Mucosa of descending colon (tissue), 3 donors: ENCODE measurements at regions not wholly inside any gene's neighbourhood (a gene's known extent, or its start where the extent isn't known, plus 50 kb on each side); places are given as distances from the start of the nearest gene placed in this dataset.
"Not testable (repeated sequence)": the region's sequence is repeated elsewhere in the genome, so short reads cannot be mapped to it uniquely, and the experiment has no call there.

Experiments used
- ATAC-seq: fragments of 200-7000 bp; cut with Tn5 transposase; one replicate; pipeline ENCODE4 v1.9.1; 2020; ENCODE audit warnings: mild to moderate bottlenecking, moderate library complexity
- DNase-seq, 3 donors: peaks; one replicate each; pipeline ENCODE4 v3.0.0-alpha.2; 2020
- H3K36me3 ChIP-seq: fragments of 200-600 bp; one replicate; pipeline ENCODE4 v1.8.0; 2021; ENCODE audit warnings: low read depth, mild to moderate bottlenecking
- H3K4me1 ChIP-seq: fragments of 200-600 bp; one replicate; pipeline ENCODE4 v1.8.0; 2021; ENCODE audit warnings: low read depth, mild to moderate bottlenecking
- H3K4me3 ChIP-seq: fragments of 200-600 bp; one replicate; pipeline ENCODE4 v1.8.0; 2021; ENCODE audit warnings: mild to moderate bottlenecking
- H3K9me3 ChIP-seq: fragments of 200-600 bp; one replicate; pipeline ENCODE4 v1.8.0; 2021; ENCODE audit warnings: mild to moderate bottlenecking
- intact Hi-C, 2 donors: fragments of 100-400 bp; cut with DNase I in 1 of 2; cut with micrococcal nuclease in 1 of 2; formaldehyde crosslinking; loops; one replicate each; pipeline versions ENCODE4 v1.11.0 to v1.11.1; 2022; cut with DNase I, micrococcal nuclease
- donor health status: DM: no; HTN: no; CAD: no; lungs with moderate emphysema.
- donor health status: DM: no; HTN: no; CAD: no.
- donor health status: DM: no; HTN: yes; CAD: no.

GRCh38 chr9:42339671-42340434 is 156.4 kb downstream of the SPATA31A6 start:
- DNase-seq, ATAC-seq, H3K4me1 ChIP-seq, H3K9me3 ChIP-seq, H3K36me3 ChIP-seq, H3K4me3 ChIP-seq, intact Hi-C loops: not testable (repeated sequence)

- H3K36me3 ChIP-seq, intact Hi-C loops, H3K4me3 ChIP-seq, H3K9me3 ChIP-seq, DNase-seq, ATAC-seq, H3K4me1 ChIP-seq: not testable (repeated sequence)
Measured at GRCh38 chr9:42340435-42340723, 156.9 kb downstream of the SPATA31A6 start.

GRCh38 chr9:42341860-42342259 is 158.4 kb downstream of the SPATA31A6 start:
- DNase-seq, H3K36me3 ChIP-seq, ATAC-seq, intact Hi-C loops, H3K9me3 ChIP-seq, H3K4me1 ChIP-seq, H3K4me3 ChIP-seq: not testable (repeated sequence)

GRCh38 chr9:42342297-42342696 is 158.8 kb downstream of the SPATA31A6 start:
- H3K9me3 ChIP-seq, DNase-seq, intact Hi-C loops, ATAC-seq, H3K4me1 ChIP-seq, H3K4me3 ChIP-seq, H3K36me3 ChIP-seq: not testable (repeated sequence)

- H3K36me3 ChIP-seq, ATAC-seq, DNase-seq, H3K4me3 ChIP-seq, H3K4me1 ChIP-seq, intact Hi-C loops, H3K9me3 ChIP-seq: not testable (repeated sequence)
Measured at GRCh38 chr9:42344508-42344907, 161.0 kb downstream of the SPATA31A6 start.

GRCh38 chr9:42346916-42347315 is 163.5 kb downstream of the SPATA31A6 start:
- H3K4me3 ChIP-seq, intact Hi-C loops, H3K36me3 ChIP-seq, H3K9me3 ChIP-seq, ATAC-seq, H3K4me1 ChIP-seq, DNase-seq: not testable (repeated sequence)

GRCh38 chr9:42349181-42349580 is 165.7 kb downstream of the SPATA31A6 start:
- ATAC-seq, H3K9me3 ChIP-seq, H3K4me1 ChIP-seq, H3K4me3 ChIP-seq, intact Hi-C loops, DNase-seq, H3K36me3 ChIP-seq: not testable (repeated sequence)

- ATAC-seq, H3K4me3 ChIP-seq, H3K9me3 ChIP-seq, H3K36me3 ChIP-seq, H3K4me1 ChIP-seq, DNase-seq, intact Hi-C loops: not testable (repeated sequence)
Measured at GRCh38 chr9:42350412-42350811, 167.0 kb downstream of the SPATA31A6 start.

- intact Hi-C loops, H3K36me3 ChIP-seq, H3K9me3 ChIP-seq, H3K4me3 ChIP-seq, ATAC-seq, DNase-seq, H3K4me1 ChIP-seq: not testable (repeated sequence)
Measured at GRCh38 chr9:42357604-42358373, 174.3 kb downstream of the SPATA31A6 start.

GRCh38 chr9:42358626-42359247 is 175.3 kb downstream of the SPATA31A6 start:
- intact Hi-C loops, ATAC-seq, H3K4me1 ChIP-seq, H3K4me3 ChIP-seq, H3K9me3 ChIP-seq, H3K36me3 ChIP-seq, DNase-seq: not testable (repeated sequence)

GRCh38 chr9:42364410-42365243 is 181.2 kb downstream of the SPATA31A6 start:
- DNase-seq, H3K9me3 ChIP-seq, H3K4me1 ChIP-seq, intact Hi-C loops, H3K4me3 ChIP-seq, ATAC-seq, H3K36me3 ChIP-seq: not testable (repeated sequence)

- peak; percentile 36 for ATAC-seq
Measured at GRCh38 chr9:42365244-42365945, 181.9 kb downstream of the SPATA31A6 start.

GRCh38 chr9:42368279-42368881 is 184.9 kb downstream of the SPATA31A6 start:
- H3K36me3 ChIP-seq, DNase-seq, H3K4me3 ChIP-seq, intact Hi-C loops, H3K9me3 ChIP-seq, ATAC-seq, H3K4me1 ChIP-seq: not testable (repeated sequence)

More at GRCh38 chr9:42365244-42365945, 181.9 kb downstream of the SPATA31A6 start:
- H3K4me3 ChIP-seq, DNase-seq, intact Hi-C loops, H3K9me3 ChIP-seq, H3K36me3 ChIP-seq, H3K4me1 ChIP-seq: not testable (repeated sequence)
